ENCODE measurements at regions not wholly inside any gene's neighbourhood (a gene's known extent, or its start where the extent isn't known, plus 50 kb on each side); places are given as distances from the start of the nearest gene placed in this dataset.

- WGBS (ENCODE audit: insufficient coverage, low coverage, low lambda C conversion rate, missing lambda C conversion rate): 63% methylated on average over 4 of the region's 4 CpGs
- Histone ChIP-seq H3K36me3 (no peaks in the 10 kb centered on the region), H3K27me3 (no peaks in the 10 kb centered on the region), H3K9me3 (no peaks in the 10 kb centered on the region), H3K4me3 (no peak overlapping the region), H3K27ac (no peak overlapping the region), H3K4me1 (peaks cover 0 to 34% (median 8%) of the 10 kb centered on the region in 4 donors)
- ATAC-seq: peak in 1 of 4 donors; percentile 16
- intact Hi-C loops (cut with DNase I): loop anchor here in 1 of 2 donors (10.0 kb wide), 1 partner anchor 54 kb away; no protein-coding TSS in a partner anchor
- TF ChIP-seq CTCF (IDR thresholded peaks at IDR 0.05): no peak
- TF ChIP-seq POLR2A (IDR thresholded peaks at IDR 0.05): no peak
- DNase-seq: no peak
Measured at GRCh38 chr20:50368813-50369224, 141.4 kb upstream of the PTPN1 start.

GRCh38 chr20:50369225-50370035 lies 140.8 kb upstream of the PTPN1 start:
- no peaks in the 10 kb centered on the region for H3K9me3 ChIP-seq
- H3K36me3 ChIP-seq: no peaks in the 10 kb centered on the region
- DNase-seq: peak; percentile 76 to 85 (median 83)
- H3K27ac ChIP-seq: no peak overlapping the region
- 59% methylated on average over 4 of the region's 13 CpGs for WGBS (ENCODE audit: insufficient coverage, low coverage, low lambda C conversion rate, missing lambda C conversion rate)
- intact Hi-C loops (cut with DNase I): loop anchor here (10.0 kb wide), 1 partner anchor 55 kb away; no protein-coding TSS in a partner anchor
- ATAC-seq: peak; percentile 62 to 80 (median 77)
- H3K4me1 ChIP-seq: peaks cover 0 to 34% (median 8%) of the 10 kb centered on the region in 4 donors
- H3K4me3 ChIP-seq: no peak overlapping the region
- TF ChIP-seq CTCF (IDR thresholded peaks at IDR 0.05) (no peak), POLR2A (IDR thresholded peaks at IDR 0.05) (no peak)
- H3K27me3 ChIP-seq: no peaks in the 10 kb centered on the region

GRCh38 chr20:50370036-50370566 lies 140.1 kb upstream of the PTPN1 start:
- H3K36me3 ChIP-seq: no peaks in the 10 kb centered on the region
- no peak overlapping the region for H3K27ac ChIP-seq
- intact Hi-C loops (cut with DNase I): loop anchor here in 1 of 2 donors (10.0 kb wide), 1 partner anchor 55 kb away; no protein-coding TSS in a partner anchor
- no peak for TF ChIP-seq CTCF (IDR thresholded peaks at IDR 0.05)
- TF ChIP-seq POLR2A (IDR thresholded peaks at IDR 0.05): no peak
- ATAC-seq (no peak), DNase-seq (no peak)
- no peak overlapping the region for H3K4me3 ChIP-seq
- H3K4me1 ChIP-seq: peaks cover 0 to 34% (median 8%) of the 10 kb centered on the region in 4 donors
- WGBS (ENCODE audit: insufficient coverage, low coverage, low lambda C conversion rate, missing lambda C conversion rate): 92% methylated on average over 10 of the region's 11 CpGs
- H3K27me3 ChIP-seq: no peaks in the 10 kb centered on the region
- no peaks in the 10 kb centered on the region for H3K9me3 ChIP-seq

GRCh38 chr20:50371878-50372769 lies 138.1 kb upstream of the PTPN1 start:
- 69% methylated on average over 12 of the region's 13 CpGs for WGBS (ENCODE audit: insufficient coverage, low coverage, low lambda C conversion rate, missing lambda C conversion rate)
- Histone ChIP-seq H3K36me3 (no peaks in the 10 kb centered on the region), H3K27me3 (no peaks in the 10 kb centered on the region), H3K27ac (no peak overlapping the region), H3K9me3 (no peaks in the 10 kb centered on the region), H3K4me1 (peaks cover 0 to 29% (median 5%) of the 10 kb centered on the region in 4 donors), H3K4me3 (no peak overlapping the region)
- no peak for DNase-seq
- TF ChIP-seq POLR2A (IDR thresholded peaks at IDR 0.05) (no peak), CTCF (IDR thresholded peaks at IDR 0.05) (no peak)
- peak in 3 of 4 donors; percentile 5 to 27 (median 13) for ATAC-seq
- intact Hi-C loops (cut with DNase I): loop anchor here in 1 of 2 donors (10.0 kb wide), 1 partner anchor 57 kb away; no protein-coding TSS in a partner anchor

All from right lobe of liver (tissue), 6 donors.